ENCODE measurements at regions not wholly inside any gene's neighbourhood (a gene's known extent, or its start where the extent isn't known, plus 50 kb on each side); places are given as distances from the start of the nearest gene placed in this dataset.

GRCh38 chr3:27623085-27623753 lies 98.9 kb downstream of the EOMES start:
- no peaks in the 10 kb centered on the region for H3K9me2 ChIP-seq (replicated peaks; ENCODE audit: control insufficient read depth, low read length)
- H3F3A ChIP-seq (ENCODE audit: control insufficient read depth, insufficient read depth) = no peaks in the 10 kb centered on the region
- no peaks in the 10 kb centered on the region for H3K9me3 ChIP-seq (ENCODE audit: control insufficient read depth, insufficient read depth, low read length)
- H3K4me3 ChIP-seq (ENCODE audit: low read length) = no peak overlapping the region
- H3K36me3 ChIP-seq (ENCODE audit: control insufficient read depth, low read length) = no peaks in the 10 kb centered on the region
- no peaks in the 10 kb centered on the region for H3K79me2 ChIP-seq (ENCODE audit: control insufficient read depth, low read length)
- no peak for TF ChIP-seq EZH2phosphoT487 (IDR thresholded peaks at IDR 0.05; ENCODE audit: borderline replicate concordance, low read length)
- no peak for TF ChIP-seq CTCF (IDR thresholded peaks at IDR 0.05; ENCODE audit: low read depth, low read length, poor library complexity, severe bottlenecking)
- peaks cover 5% of the 10 kb centered on the region for H3K4me1 ChIP-seq (ENCODE audit: control insufficient read depth, low read length)
- no peaks in the 10 kb centered on the region for H4K20me1 ChIP-seq (ENCODE audit: control insufficient read depth, insufficient read depth, low read depth, low read length)
- H3K27me3 ChIP-seq (ENCODE audit: control insufficient read depth, low read length) = no peaks in the 10 kb centered on the region
- no peak overlapping the region for H3K4me2 ChIP-seq (ENCODE audit: low read length)
- no peak overlapping the region for H3K27ac ChIP-seq (ENCODE audit: low read depth, low read length)

GRCh38 chr3:27617552-27617951 lies 104.6 kb downstream of the EOMES start:
- Histone ChIP-seq H3K4me1 (ENCODE audit: control insufficient read depth, low read length) (no peaks in the 10 kb centered on the region), H3K4me3 (ENCODE audit: low read length) (no peak overlapping the region), H3K27me3 (ENCODE audit: control insufficient read depth, low read length) (no peaks in the 10 kb centered on the region), H3K4me2 (ENCODE audit: low read length) (no peak overlapping the region), H3K9me3 (ENCODE audit: control insufficient read depth, insufficient read depth, low read length) (peaks cover 11% of the 10 kb centered on the region), H3K79me2 (ENCODE audit: control insufficient read depth, low read length) (no peaks in the 10 kb centered on the region), H3K9me2 (replicated peaks; ENCODE audit: control insufficient read depth, low read length) (no peaks in the 10 kb centered on the region), H3F3A (ENCODE audit: control insufficient read depth, insufficient read depth) (no peaks in the 10 kb centered on the region), H3K36me3 (ENCODE audit: control insufficient read depth, low read length) (no peaks in the 10 kb centered on the region), H4K20me1 (ENCODE audit: control insufficient read depth, insufficient read depth, low read depth, low read length) (no peaks in the 10 kb centered on the region), H3K27ac (ENCODE audit: low read depth, low read length) (no peak overlapping the region)
- TF ChIP-seq EZH2phosphoT487 (IDR thresholded peaks at IDR 0.05; ENCODE audit: borderline replicate concordance, low read length) (no peak), CTCF (IDR thresholded peaks at IDR 0.05; ENCODE audit: low read depth, low read length, poor library complexity, severe bottlenecking) (no peak)

- no peaks in the 10 kb centered on the region for H4K20me1 ChIP-seq (ENCODE audit: control insufficient read depth, insufficient read depth, low read depth, low read length)
- no peak overlapping the region for H3K4me2 ChIP-seq (ENCODE audit: low read length)
- no peak overlapping the region for H3K27ac ChIP-seq (ENCODE audit: low read depth, low read length)
- no peaks in the 10 kb centered on the region for H3F3A ChIP-seq (ENCODE audit: control insufficient read depth, insufficient read depth)
- no peak for TF ChIP-seq EZH2phosphoT487 (IDR thresholded peaks at IDR 0.05; ENCODE audit: borderline replicate concordance, low read length)
- TF ChIP-seq CTCF (IDR thresholded peaks at IDR 0.05; ENCODE audit: low read depth, low read length, poor library complexity, severe bottlenecking) = no peak
- H3K4me1 ChIP-seq (ENCODE audit: control insufficient read depth, low read length) = peaks cover 4% of the 10 kb centered on the region
- no peaks in the 10 kb centered on the region for H3K27me3 ChIP-seq (ENCODE audit: control insufficient read depth, low read length)
- H3K9me2 ChIP-seq (replicated peaks; ENCODE audit: control insufficient read depth, low read length) = no peaks in the 10 kb centered on the region
- peaks cover 11% of the 10 kb centered on the region for H3K9me3 ChIP-seq (ENCODE audit: control insufficient read depth, insufficient read depth, low read length)
- H3K36me3 ChIP-seq (ENCODE audit: control insufficient read depth, low read length) = no peaks in the 10 kb centered on the region
- no peaks in the 10 kb centered on the region for H3K79me2 ChIP-seq (ENCODE audit: control insufficient read depth, low read length)
- no peak overlapping the region for H3K4me3 ChIP-seq (ENCODE audit: low read length)
Observed at GRCh38 chr3:27616031-27616430, 106.1 kb downstream of the EOMES start.
